Mucosa of descending colon (tissue), 3 donors: ENCODE measurements at regions not wholly inside any gene's neighbourhood (a gene's known extent, or its start where the extent isn't known, plus 50 kb on each side); places are given as distances from the start of the nearest gene placed in this dataset.

Source experiments
- ATAC-seq: fragments of 200-7000 bp; cut with Tn5 transposase; one replicate; pipeline ENCODE4 v1.9.1; 2020; ENCODE audit warnings: mild to moderate bottlenecking, moderate library complexity
- DNase-seq, 3 donors: peaks; one replicate each; pipeline ENCODE4 v3.0.0-alpha.2; 2020
- H3K36me3 ChIP-seq: fragments of 200-600 bp; one replicate; pipeline ENCODE4 v1.8.0; 2021; ENCODE audit warnings: low read depth, mild to moderate bottlenecking
- H3K4me1 ChIP-seq: fragments of 200-600 bp; one replicate; pipeline ENCODE4 v1.8.0; 2021; ENCODE audit warnings: low read depth, mild to moderate bottlenecking
- H3K4me3 ChIP-seq: fragments of 200-600 bp; one replicate; pipeline ENCODE4 v1.8.0; 2021; ENCODE audit warnings: mild to moderate bottlenecking
- H3K9me3 ChIP-seq: fragments of 200-600 bp; one replicate; pipeline ENCODE4 v1.8.0; 2021; ENCODE audit warnings: mild to moderate bottlenecking
- CTCF ChIP-seq: fragments of 200-600 bp; IDR thresholded peaks from one replicate; pipeline ENCODE4 v1.8.0; 2022; ENCODE audit warnings: antibody characterized with exemption, mild to moderate bottlenecking
- intact Hi-C, 2 donors: fragments of 100-400 bp; cut with DNase I in 1 of 2; cut with micrococcal nuclease in 1 of 2; formaldehyde crosslinking; loops; one replicate each; pipeline versions ENCODE4 v1.11.0 to v1.11.1; 2022; cut with DNase I, micrococcal nuclease
- donor health status: DM: no; HTN: no; CAD: no; lungs with moderate emphysema.
- donor health status: DM: no; HTN: no; CAD: no.
- donor health status: DM: no; HTN: yes; CAD: no.

GRCh38 chr3:102017784-102018183 is 168.5 kb downstream of the NFKBIZ start:
- no peaks in the 10 kb centered on the region for H3K4me1 ChIP-seq
- TF ChIP-seq CTCF: no peak
- ATAC-seq: no peak
- H3K9me3 ChIP-seq: no peaks in the 10 kb centered on the region
- intact Hi-C loops: no loop called here
- H3K36me3 ChIP-seq: no peaks in the 10 kb centered on the region
- H3K4me3 ChIP-seq: no peak overlapping the region
- no peak for DNase-seq

- H3K36me3 ChIP-seq: no peaks in the 10 kb centered on the region
- intact Hi-C loops: no loop called here
- no peak for DNase-seq
- no peak for TF ChIP-seq CTCF
- no peak overlapping the region for H3K4me3 ChIP-seq
- ATAC-seq: no peak
- H3K4me1 ChIP-seq: no peaks in the 10 kb centered on the region
- H3K9me3 ChIP-seq: no peaks in the 10 kb centered on the region
Observed at GRCh38 chr3:102018551-102018950, 169.2 kb downstream of the NFKBIZ start.

- intact Hi-C loops: no loop called here
- ATAC-seq (no peak), DNase-seq (no peak)
- Histone ChIP-seq H3K4me3 (no peak overlapping the region), H3K9me3 (no peaks in the 10 kb centered on the region), H3K4me1 (no peaks in the 10 kb centered on the region), H3K36me3 (no peaks in the 10 kb centered on the region)
- TF ChIP-seq CTCF: no peak
Observed at GRCh38 chr3:102020735-102021134, 171.4 kb downstream of the NFKBIZ start.

- no peaks in the 10 kb centered on the region for H3K4me1 ChIP-seq
- TF ChIP-seq CTCF: no peak
- DNase-seq: no peak
- intact Hi-C loops: no loop called here
- H3K4me3 ChIP-seq: no peak overlapping the region
- H3K36me3 ChIP-seq: no peaks in the 10 kb centered on the region
- H3K9me3 ChIP-seq: no peaks in the 10 kb centered on the region
- no peak for ATAC-seq
Observed at GRCh38 chr3:102024270-102024904, 175.1 kb downstream of the NFKBIZ start.

- Histone ChIP-seq H3K36me3 (no peaks in the 10 kb centered on the region), H3K4me3 (no peak overlapping the region), H3K9me3 (no peaks in the 10 kb centered on the region), H3K4me1 (no peaks in the 10 kb centered on the region)
- DNase-seq (no peak), ATAC-seq (no peak)
- no peak for TF ChIP-seq CTCF
- intact Hi-C loops: no loop called here
Observed at GRCh38 chr3:102025606-102026270, 176.4 kb downstream of the NFKBIZ start.
